ACHN (cell line): ENCODE measurements at regions not wholly inside any gene's neighbourhood (a gene's known extent, or its start where the extent isn't known, plus 50 kb on each side); places are given as distances from the start of the nearest gene placed in this dataset.

Experiments used
- DNase-seq: peaks from one replicate; pipeline ENCODE4 v3.0.0-alpha.2; 2015
- in situ Hi-C: cut with HindIII; loops from 2 replicates; pipeline ENCODE4 v1.10.0; 2017; ENCODE audit warnings: low sequenced_read_pairs, low pct_ligation_motif_present, low pct_unique_long_range_greater_than_20kb

DNA sequence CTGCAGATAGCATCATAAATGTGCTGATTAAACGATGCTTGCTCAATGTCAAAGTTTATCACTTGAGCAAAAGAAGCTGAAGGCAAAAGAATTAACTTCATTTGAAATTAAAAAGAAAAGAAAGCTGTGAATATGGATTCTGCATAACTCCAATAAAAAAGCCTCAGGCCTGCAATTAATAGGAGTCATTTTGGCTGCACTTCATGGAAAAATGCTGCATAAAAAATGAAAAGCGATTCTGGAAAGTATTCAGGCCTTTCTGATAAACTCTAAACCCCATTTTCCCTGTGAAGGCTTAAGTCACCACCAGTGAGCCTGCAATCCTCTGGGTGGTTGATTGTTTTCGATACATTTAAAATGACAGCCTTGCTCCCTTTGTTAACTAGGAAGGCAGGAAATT, 1793.4 kb downstream of the SUCLG1 start:
- in situ Hi-C loops: no loop called here
- DNase-seq: no peak

DNA sequence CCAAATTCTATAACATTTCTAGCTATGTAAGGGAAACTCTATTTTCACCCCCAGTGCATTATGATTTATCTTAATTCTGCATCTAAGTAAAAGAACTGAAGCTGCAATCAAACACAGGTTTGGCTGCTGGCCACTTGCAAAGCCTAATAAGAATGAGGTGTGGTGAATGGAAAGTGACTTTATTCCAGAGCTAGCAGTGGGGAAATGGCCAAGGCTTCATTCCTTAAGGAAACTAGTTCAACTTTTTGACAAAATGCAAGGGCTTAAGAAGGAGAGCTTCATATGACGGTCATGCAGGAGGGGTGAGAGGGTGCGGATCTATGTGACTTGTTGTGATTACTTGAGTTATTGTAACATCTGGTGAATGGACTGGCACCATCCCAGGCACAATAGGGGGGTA, 1802.0 kb downstream of the SUCLG1 start:
- in situ Hi-C loops: no loop called here
- DNase-seq: no peak

DNA sequence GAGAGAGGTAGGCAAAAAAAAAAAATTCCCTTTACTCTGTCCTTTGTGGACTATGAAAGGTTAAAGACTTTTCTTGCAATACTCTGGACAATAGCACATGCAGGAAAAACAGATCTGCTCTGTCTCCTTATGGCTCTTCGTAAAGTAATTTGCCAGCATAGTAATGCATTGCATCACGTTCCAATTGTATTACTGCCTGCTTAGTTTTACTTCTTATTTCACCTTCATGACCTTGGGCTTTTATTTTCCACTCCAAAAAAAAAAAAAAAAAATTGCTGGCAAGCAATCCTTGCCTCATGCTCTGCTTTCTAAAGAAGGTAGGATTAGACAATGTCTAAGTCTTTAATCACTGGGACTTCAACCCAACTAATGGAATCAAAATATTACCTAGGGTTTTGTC, 1802.7 kb downstream of the SUCLG1 start:
- in situ Hi-C loops: no loop called here
- no peak for DNase-seq

GRCh38 chr2:82652117-82652516, 1807.0 kb downstream of the SUCLG1 start:
- in situ Hi-C loops: no loop called here
- DNase-seq: no peak

- in situ Hi-C loops: no loop called here
- no peak for DNase-seq
Observed at GRCh38 chr2:82650038-82650437, 1809.0 kb downstream of the SUCLG1 start.

- DNase-seq: no peak
- in situ Hi-C loops: no loop called here
Observed at GRCh38 chr2:82641598-82642180, 1817.4 kb downstream of the SUCLG1 start.

GRCh38 chr2:82636402-82637020, 1822.6 kb downstream of the SUCLG1 start:
- DNase-seq: no peak
- in situ Hi-C loops: no loop called here

DNA sequence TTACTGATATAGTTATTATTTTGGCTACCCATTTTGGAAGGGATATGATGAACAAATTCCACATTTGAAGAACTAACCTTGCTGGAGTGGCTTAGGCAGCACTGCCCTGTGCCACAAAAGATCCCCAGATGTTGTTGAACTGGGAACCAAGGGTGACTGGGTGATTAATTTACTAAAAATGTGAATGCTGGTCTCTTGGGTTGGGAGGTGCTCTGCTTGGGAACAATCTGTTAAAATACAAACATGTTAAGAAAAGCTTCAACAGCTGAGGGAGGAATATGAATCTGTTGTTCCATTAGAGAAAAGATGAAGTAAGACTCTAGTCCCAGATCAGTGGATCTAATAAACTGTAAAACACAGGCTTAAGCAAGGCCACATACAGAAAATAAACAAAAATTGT, 1860.1 kb downstream of the SUCLG1 start:
- no peak for DNase-seq
- in situ Hi-C loops: no loop called here

- DNase-seq: no peak
- in situ Hi-C loops: no loop called here
Observed at GRCh38 chr2:82596581-82596980, 1862.5 kb downstream of the SUCLG1 start.

- in situ Hi-C loops: no loop called here
- DNase-seq: no peak
Observed at GRCh38 chr2:82591718-82592117, 1867.4 kb downstream of the SUCLG1 start.

GRCh38 chr2:82576656-82577055, 1882.4 kb downstream of the SUCLG1 start:
- DNase-seq: no peak
- in situ Hi-C loops: no loop called here

GRCh38 chr2:82539280-82539621, 1919.8 kb downstream of the SUCLG1 start:
- no peak for DNase-seq

DNA sequence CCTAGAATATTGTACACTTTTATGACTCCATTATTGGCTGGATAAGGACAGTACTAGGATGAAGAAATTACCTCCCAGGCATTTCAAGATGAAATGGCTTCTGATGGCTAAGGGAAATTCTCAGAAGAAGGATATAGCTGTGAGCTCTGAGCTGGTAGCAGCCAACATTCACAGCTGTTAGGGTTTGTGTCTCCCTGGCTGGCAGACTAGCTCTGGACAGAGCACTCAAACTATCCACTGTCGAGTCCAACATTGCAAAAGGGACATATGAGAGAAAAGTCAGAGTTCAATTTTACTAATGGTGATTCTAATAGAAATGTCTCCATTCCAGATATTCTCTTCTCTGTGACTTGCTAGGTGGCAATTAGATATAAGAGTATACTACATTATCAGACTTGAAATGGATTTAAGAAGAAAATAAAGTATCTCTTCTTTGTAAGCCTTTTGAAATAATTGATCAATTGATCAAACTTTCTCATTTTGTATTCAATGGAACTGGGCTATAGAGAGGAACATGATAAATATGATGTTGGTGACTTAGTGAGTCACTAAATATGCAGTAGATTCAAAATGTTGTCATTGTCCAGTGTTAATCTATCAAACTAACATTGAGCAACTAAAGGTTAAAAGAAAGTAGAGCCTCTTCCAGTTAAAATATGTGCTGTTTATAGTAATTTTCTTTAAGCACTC, 1920.3 kb downstream of the SUCLG1 start:
- in situ Hi-C loops: no loop called here
- DNase-seq: no peak

More at GRCh38 chr2:82539280-82539621, 1919.8 kb downstream of the SUCLG1 start:
- in situ Hi-C loops: no loop called here

- DNase-seq: no peak
- in situ Hi-C loops: no loop called here
Observed at GRCh38 chr2:82528288-82528687, 1930.8 kb downstream of the SUCLG1 start.

DNA sequence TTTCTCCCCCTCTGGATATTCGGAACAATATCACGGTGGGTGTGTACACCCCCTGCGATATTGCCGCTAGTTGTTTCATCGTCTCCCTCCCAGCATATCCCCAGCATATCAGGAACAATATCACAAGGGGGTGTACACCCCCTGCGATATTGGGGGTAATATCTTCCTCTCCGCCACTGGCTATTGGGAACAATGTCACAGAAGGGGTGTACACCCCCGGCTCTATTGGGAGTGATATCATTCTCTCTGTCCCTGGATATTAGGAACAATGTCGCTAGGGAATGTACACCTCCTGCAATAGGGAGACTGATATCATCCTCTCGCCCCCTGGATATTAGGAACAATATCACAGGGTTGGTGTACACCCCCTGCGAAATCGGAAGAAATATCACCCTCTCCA, 1932.0 kb downstream of the SUCLG1 start:
- in situ Hi-C loops: no loop called here
- DNase-seq: no peak

DNA sequence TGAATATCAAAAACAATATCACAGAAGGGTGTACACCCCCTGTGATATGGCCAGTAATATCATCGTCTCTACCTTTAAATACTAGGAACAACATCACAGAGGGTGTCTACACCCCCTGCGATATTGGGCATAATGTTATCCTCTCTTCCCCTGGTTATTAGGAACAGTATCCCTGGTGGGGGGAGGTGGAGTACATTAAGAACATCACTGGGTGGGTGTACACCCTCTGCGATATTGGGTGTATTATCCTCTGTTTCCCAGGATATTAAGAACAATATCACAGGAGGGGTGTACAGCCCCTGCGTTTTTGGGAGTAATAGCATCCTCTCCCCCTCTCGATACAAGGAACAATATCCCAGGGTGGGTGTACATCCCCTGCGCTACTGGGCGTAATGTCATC, 1932.8 kb downstream of the SUCLG1 start:
- DNase-seq: no peak
- in situ Hi-C loops: no loop called here

DNA sequence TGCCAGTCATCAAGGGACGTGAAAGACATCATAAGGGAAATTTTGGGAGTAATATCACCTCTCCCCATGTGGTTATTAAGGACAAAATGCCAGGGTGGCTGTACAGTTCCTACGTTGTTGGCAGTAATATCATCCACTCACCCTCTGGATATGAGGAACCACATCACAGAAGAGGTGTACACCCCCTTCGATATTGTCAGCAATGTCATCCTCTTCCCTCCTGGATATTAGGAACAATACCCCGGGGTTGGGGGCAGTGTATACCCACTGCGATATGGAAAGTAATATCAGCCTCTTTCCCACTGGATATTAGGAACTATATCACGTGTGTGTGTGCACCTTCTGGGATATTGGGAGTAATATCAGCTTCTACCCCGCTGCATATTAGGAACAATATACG, 1933.3 kb downstream of the SUCLG1 start:
- in situ Hi-C loops: no loop called here
- DNase-seq: no peak

DNA sequence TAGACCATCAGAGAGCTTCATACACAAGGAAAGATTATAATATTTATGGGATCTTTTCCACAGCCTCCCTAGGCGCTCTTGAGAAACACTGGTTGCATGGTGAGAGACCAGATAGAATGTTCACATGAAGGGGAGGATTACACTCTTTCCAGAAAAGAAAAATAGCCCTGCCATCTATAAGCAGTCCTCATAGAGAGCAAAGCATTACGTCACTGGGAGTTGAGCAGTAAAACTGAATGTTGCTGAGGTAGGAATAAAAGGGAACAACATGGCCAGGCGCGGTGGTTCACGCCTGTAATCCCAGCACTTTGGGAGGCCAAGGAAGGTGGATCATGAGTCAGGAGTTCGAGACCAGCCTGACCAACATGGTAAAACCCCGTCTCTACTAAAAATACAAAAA, 1934.3 kb downstream of the SUCLG1 start:
- DNase-seq: no peak
- in situ Hi-C loops: no loop called here

DNA sequence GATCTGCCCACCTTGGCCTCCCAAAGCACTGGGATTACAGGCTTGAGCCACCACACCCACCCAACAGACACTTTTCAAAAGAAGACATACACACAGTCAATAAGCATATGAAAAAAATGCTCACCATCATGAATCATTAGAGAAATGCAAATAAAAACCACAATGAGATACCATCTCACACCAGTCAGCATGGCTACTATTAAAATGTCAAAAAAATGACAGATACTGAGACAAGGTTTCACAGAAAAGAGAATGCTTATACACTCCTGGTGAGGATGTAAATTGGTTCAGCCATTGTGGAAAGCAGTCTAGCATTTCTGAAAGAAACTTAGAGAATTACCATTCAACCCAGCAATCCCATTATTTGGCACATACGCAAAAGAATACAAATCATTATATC, 1947.2 kb downstream of the SUCLG1 start:
- in situ Hi-C loops: no loop called here
- DNase-seq: no peak

DNA sequence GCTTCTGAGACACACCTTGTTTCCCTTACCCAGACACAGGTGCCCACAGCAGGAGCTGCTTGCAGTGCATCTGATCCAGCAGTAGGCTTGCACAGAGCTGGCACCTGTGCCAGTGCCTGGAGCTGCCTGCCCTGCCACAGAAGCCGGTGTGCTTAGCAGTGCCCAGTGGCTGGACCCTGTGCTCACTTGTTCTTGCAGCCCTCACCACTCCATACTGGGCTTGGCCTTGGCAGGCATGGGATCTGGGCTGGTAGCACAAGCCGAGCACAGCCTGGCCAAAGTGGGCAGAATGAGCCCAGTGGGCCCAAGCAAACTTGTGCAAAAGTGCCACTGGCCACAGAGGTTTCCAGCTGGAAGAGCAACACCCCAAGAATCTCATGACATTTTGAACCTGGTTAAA, 1950.4 kb downstream of the SUCLG1 start:
- in situ Hi-C loops: no loop called here

More for the DNA sequence above, 1950.4 kb downstream of the SUCLG1 start:
- no peak for DNase-seq
